SHP77 (cell line): ENCODE measurements at regions not wholly inside any gene's neighbourhood (a gene's known extent, or its start where the extent isn't known, plus 50 kb on each side); places are given as distances from the start of the nearest gene placed in this dataset.
"Not testable (repeated sequence)": the region's sequence is repeated elsewhere in the genome, so short reads cannot be mapped to it uniquely, and the experiment has no call there.

ENCODE experiments used
- DNase-seq, 2 experiments: peaks; one replicate each; lab custom pipeline; 2025; lab: John Stamatoyannopoulos, UW

- not testable (repeated sequence) for DNase-seq
These were observed 102.3 kb downstream of the ZNF267 start for GRCh38 chr16:31975826-31976419.

- not testable (repeated sequence) for DNase-seq
These were observed 104.9 kb downstream of the ZNF267 start for GRCh38 chr16:31978463-31978862.

DNA sequence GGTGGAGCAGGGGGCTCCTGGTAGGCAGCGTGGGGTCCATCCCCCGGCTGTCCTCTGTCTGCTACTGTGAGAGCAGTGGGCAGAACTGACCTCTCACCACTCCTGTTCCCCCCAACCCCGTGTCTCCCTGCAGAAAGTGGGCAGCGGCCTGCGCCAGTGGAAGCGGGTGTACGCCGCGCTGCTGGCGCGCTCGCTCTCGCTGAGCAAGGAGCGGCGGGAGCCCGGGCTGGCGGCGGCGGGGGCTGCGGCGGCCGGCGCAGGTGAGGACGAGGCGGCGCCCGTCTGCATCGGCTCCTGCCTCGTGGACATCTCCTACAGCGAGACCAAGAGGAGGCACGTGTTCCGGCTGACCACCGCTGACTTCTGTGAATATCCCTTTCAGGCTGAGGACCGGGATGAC is 108.1 kb downstream of the ZNF267 start:
- not testable (repeated sequence) for DNase-seq

- DNase-seq, result not testable (repeated sequence)
These were observed 109.4 kb downstream of the ZNF267 start for GRCh38 chr16:31982986-31983385.

DNA sequence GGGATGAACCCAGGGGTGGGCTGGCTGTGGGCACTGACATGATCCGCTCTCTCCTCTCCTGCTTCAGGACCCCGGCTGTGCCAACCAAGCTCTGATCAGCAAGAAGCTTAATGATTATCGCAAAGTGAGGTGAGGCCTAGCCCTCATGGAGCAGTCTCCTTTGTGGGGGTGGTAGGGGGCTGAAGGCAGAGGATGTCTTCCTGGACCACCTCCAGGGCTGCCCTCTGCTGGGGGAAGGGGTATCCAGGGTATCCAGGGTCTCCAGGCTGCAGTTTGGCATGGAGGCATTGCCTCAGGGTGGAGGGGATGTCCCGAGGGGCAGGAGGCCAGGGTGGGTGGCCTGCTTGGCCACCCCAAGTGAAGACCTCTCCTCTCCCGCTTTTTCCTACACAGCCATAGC is 110.1 kb downstream of the ZNF267 start:
- not testable (repeated sequence) for DNase-seq

GRCh38 chr16:31986895-31987294 is 113.3 kb downstream of the ZNF267 start:
- DNase-seq, result not testable (repeated sequence)

DNA sequence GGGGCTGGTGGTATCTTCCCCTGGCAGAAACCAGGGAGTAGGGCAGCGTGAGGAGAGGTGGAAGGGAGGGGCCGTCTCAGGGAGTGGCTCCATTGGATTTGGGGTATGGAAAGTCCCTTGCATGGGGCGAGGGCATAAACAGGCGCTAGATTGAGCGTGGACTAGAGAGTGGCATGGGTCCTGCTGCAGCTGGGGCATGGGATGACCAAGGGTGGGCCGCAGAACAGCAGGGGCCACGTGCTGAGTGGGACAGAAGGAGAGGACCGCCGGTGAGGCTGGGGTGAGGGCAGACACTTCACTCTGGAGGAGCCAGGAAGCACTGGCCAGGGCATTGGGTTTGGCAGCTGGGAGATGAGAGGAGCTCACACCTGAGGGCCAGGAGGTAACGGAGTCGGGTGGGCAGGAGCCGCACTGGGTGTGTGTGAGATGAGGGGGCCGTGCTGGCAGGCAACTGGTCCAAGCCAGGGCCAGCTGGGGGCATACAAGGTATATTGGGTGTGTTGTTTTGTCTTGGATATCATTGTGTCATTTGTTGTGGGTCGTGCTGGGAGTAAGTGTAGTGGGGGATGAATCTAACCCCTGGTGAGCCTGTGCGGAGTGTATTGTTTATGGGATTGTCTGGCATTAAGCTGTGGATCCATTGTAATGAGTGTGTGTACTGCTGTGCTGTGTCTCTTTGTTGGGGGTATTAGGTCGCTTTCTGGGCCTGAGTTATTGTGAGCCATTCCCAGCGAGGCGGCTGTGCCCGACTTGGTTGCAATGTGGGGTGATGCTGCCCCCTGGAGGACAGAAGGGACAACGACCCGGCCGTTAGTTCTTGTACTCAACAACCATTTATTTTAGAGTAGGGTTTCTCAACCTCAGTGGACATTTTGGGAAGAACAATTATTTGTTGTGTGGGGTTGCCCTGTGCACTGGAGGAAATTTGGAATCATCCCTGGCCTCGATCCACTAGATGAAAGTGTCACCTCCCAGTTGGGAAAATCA is 115.3 kb downstream of the ZNF267 start:
- not testable (repeated sequence) for DNase-seq

DNA sequence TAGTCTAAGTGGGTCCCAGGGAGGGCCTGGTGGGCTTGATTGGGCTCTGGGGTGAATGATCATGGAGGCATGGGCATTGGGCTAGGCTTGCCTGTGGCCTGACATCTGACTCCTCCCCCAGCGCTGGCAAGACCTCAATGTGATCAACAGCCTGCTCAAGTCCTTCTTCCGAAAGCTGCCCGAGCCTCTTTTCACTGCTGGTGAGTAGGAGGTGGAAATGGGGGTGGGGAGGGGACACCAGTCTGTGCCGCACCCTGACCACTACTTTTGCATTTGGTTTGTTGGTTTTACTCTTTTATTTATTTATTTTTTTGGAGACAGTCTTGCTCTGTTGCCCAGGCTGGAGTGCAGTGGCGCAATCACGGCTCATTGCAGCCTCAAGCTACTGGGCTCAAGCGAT is 116.7 kb downstream of the ZNF267 start:
- DNase-seq, result not testable (repeated sequence)

DNA sequence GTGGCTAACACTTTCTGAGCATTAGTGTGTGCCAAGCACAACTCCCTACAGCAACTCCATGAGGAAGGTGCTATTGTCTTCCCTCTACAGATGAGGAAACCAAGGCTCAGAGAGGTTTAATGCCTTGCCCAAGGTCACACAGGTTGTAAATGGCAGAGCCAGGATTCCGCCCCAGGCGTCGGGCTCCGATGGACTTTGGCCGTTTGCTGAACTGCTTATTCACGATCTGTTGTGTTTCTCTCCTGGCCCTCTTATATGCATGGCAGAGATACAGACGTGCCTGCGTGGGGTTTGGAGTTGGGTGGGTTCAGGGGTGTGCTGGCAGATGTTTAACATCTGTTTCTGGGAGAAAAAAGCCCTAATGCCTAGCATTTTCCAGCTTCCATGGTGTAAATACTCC is 117.4 kb downstream of the ZNF267 start:
- DNase-seq, result not testable (repeated sequence)

- not testable (repeated sequence) for DNase-seq
These were observed 122.7 kb downstream of the ZNF267 start for GRCh38 chr16:31996325-31996724.

- DNase-seq, result not testable (repeated sequence)
These were observed 128.9 kb downstream of the ZNF267 start for GRCh38 chr16:32002496-32002895.

DNA sequence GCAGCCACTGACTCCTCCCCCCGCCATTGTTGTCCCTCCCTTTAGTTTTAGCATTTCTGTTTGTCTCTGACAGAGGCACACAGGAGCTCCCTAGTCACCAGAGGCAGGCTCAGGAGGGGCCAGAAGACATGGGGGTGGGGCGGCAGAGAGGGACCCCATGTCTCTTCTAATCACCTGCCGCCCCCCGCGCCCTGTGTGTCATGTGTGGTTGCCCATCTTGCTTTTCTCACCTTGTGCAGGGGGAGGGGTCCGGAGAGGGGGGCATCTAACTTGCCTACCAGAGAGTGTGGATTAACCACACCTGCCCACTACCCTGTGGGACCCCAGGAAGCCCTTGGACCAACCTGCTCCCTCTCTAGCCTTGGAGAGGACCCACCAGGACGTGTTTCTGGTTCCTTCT is 130.2 kb downstream of the ZNF267 start:
- DNase-seq, result not testable (repeated sequence)

DNA sequence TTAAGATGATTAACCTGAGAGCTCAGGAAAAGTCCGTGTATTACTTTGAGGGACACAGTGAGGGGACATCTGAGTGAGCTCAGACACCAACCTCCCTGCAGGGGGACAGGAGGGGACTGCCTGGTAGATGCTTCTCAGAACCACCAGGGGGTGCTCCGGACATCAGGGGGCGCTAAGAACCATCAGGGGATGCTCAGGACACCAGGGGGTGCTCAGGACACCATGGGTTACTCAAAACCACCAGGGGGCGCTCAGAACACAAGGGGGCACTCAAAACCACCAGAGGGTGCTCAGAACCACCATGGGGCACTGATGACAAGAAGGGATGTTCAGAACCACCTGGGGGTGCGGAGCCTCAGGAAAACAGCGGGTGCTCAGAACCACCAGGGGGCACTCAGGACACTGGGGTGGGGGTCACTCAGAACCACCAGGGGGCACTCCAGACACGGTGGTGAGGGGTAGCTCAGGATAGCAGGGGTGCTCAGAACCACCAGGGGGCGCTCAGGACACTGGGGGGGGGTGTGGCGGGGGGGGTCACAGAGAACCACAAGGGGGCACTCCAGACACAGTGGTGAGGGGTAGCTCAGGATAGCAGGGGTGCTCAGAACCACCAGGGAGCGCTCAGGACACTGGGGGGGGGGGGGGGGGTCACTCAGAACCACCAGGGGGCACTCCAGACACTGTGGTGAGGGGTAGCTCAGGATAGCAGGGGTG is 165.3 kb downstream of the ZNF267 start:
- DNase-seq, result not testable (repeated sequence)

GRCh38 chr16:32039919-32040318 is 166.3 kb downstream of the ZNF267 start:
- DNase-seq, result not testable (repeated sequence)

- peak; percentile 28 to 57 for DNase-seq
These were observed 187.0 kb upstream of the TP53TG3D start for GRCh38 chr16:32066016-32066651.

DNA sequence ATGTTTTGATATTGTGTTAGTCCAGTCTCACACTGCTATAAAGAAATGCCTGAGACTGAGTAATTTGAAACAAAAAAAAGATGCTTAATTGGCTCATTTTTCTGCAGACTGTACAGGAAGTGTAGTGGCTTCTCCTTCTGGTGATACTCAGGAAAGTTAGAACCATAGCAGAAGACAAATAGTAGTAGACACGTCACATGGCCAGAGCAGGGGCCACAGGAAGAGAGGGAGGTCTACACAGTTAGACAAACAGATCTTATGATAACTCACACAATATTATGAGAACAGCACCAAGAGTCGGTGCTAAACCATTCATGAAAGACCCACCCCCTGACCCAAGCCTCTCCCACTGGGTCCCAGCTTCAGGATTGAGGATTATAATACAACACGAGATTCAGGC is 181.5 kb upstream of the TP53TG3D start:
- DNase-seq, result not testable (repeated sequence)

DNA sequence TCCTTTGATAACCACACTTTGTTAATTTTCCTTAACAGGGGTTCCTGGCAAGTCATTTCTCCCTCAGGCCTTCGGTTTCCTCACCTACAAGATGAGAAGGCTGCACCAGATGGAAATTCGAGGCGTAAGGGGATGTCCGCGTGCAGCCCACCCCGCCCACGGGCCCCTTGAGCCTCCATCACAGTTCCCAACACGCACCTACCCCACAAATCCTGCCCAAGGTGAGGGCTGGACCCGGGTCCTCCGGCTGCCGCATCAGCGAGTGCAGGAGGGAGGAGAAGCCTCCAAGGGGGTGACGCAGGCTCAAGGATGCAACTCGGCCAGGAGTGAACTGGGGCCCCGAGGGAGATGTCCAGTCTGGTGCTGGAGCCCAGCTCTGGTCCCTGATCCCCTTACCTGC is 169.2 kb upstream of the TP53TG3D start:
- not testable (repeated sequence) for DNase-seq

DNA sequence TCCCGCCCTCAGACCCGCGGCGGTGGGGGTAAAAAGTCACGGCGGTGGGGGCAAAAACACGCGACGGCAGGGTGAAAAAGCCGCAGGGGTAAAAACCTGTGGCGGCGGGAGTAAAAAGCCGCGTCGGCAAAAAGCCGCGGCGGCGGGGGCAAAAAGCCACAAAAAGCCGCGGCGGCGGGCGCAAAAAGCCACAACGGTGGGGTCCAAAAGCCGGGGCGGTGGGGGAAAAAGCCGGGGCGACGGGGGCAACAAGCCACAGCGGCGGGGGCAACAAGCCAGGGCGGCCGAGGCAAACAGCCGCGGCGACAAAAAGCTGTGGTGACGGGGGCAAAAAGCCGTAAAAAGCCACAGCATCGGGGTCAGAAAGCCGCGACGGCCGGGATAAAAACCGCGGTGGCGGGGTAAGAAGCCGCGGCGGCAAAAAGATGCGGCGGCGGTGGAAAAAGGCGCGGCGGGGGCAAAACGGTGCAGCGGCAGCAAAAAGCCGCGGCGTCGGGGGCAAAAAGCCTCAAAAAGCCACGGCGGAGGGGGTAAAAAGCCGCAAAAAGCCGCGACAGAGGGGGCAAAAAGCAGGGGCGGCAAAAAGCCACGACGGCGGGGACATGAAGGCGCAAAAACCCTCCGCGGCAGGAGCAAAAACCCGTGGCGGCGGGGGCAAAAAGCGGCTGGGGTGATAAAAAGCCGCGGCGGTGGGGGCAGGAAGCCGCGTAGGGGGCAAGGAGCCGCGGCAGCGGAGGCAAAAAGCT is 168.3 kb upstream of the TP53TG3D start:
- DNase-seq, result not testable (repeated sequence)

DNA sequence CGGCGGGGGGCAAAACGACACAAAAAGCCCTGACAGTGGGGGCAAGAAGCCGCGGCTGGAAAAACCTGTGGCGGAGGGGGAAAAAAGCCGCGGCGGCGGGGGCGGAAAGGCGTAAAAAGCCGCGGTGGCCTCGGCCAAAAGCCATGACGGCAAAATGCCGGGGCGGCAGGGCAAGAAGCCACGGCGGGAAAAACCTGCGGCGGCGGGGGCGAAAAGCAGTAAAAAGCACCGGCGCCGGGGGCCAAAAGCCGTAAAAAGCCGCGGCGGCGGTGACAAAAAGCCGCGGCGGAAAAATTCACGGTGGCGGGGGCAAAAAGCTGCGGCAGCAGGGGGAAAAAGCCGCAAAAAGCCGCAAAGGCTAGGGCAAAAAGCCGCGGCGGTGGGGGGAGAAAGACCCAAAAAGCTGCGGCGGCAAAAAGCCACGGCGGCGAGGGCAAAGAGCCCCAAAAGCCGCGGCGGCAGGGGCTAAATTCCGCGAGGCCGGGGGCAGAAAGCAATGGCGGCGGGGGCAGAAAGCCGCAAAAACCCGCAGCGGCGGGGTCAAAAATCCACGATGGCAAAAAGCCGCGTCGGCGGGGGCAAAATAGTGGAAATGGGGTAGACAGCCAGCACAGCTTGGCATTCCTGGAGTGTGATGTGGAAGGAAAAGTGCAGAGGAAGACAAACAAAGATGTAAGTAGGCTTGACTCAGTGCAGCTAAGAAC is 167.5 kb upstream of the TP53TG3D start:
- DNase-seq, result not testable (repeated sequence)

GRCh38 chr16:32115562-32115961 is 137.5 kb upstream of the TP53TG3D start:
- not testable (repeated sequence) for DNase-seq
